MCF 10A (cell line): ENCODE measurements at regions not wholly inside any gene's neighbourhood (a gene's known extent, or its start where the extent isn't known, plus 50 kb on each side); places are given as distances from the start of the nearest gene placed in this dataset.

Experiments
- BruUV-seq: library from RNA; stranded (reverse); fragments of 400-500 nt; replicated peaks from 2 replicates; lab custom pipeline; 2021; lab: Mats Ljungman, UMichigan
- CTCF ChIA-PET: fragments of 300-600 bp; sonication (Branson Sonifier 250); formaldehyde crosslinking; extraction: SDS; loops from one replicate; lab custom pipeline; 2021; ENCODE audit warnings: antibody characterized with exemption, inconsistent platforms; lab: Yijun Ruan, JAX
- POLR2A ChIA-PET: fragments of 300-600, 350-650 bp; sonication (Branson Sonifier 250); formaldehyde crosslinking; extraction: SDS; loops from one replicate; lab custom pipeline; 2020; ENCODE audit warnings: antibody characterized with exemption, inconsistent platforms; lab: Yijun Ruan, JAX
- DNase-seq: peaks from one replicate; pipeline ENCODE4 v3.0.0-alpha.2; 2018; ENCODE audit not compliant: unreplicated experiment
- H3K27ac Mint-ChIP-seq: one replicate; pipeline ENCODE4 v1.8.0; 2022; ENCODE audit warnings: mild to moderate bottlenecking, low read depth, mixed read lengths; ENCODE audit not compliant: unreplicated experiment
- H3K27me3 Mint-ChIP-seq: one replicate; pipeline ENCODE4 v1.8.0; 2022; ENCODE audit warnings: mixed read lengths; ENCODE audit not compliant: insufficient read depth, unreplicated experiment
- H3K36me3 Mint-ChIP-seq: one replicate; pipeline ENCODE4 v1.8.0; 2022; ENCODE audit warnings: mild to moderate bottlenecking, moderate library complexity, mixed read lengths; ENCODE audit not compliant: insufficient read depth, unreplicated experiment
- H3K4me1 Mint-ChIP-seq: one replicate; pipeline ENCODE4 v1.8.0; 2022; ENCODE audit warnings: mixed read lengths; ENCODE audit not compliant: insufficient read depth, unreplicated experiment
- H3K4me3 Mint-ChIP-seq: one replicate; pipeline ENCODE4 v1.8.0; 2022; ENCODE audit warnings: mild to moderate bottlenecking, moderate library complexity, mixed read lengths; ENCODE audit not compliant: unreplicated experiment
- H3K9me3 Mint-ChIP-seq: one replicate; pipeline ENCODE4 v1.8.0; 2022; ENCODE audit warnings: mixed read lengths; ENCODE audit not compliant: unreplicated experiment
- CTCF ChIP-seq: fragments of 200-600 bp; IDR thresholded peaks from one replicate; pipeline ENCODE4 v1.8.0; 2022; ENCODE audit warnings: antibody characterized with exemption, mild to moderate bottlenecking; ENCODE audit not compliant: unreplicated experiment
- intact Hi-C: fragments of 100-400 bp; cut with micrococcal nuclease; formaldehyde crosslinking; loops from 2 replicates; pipeline ENCODE4 v1.14.1; 2022

DNA sequence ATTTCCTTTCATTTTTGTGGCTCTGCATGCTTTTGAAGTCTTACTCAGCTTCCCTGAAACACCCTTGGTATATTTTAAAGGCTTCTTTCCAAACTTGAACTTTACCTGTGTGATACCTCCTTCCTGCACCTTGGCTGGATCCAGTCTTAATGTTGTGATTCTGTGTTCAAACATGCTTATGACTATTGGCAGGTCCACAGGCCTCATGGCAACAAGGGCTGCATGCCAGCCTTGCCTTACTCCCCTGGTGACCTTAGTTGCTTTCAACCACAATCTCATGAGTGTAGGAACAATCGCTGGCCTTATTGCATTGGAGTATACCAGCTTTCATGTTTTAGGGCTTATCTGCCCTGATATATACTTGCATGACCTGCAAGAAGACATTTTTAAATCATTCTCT is 238.7 kb downstream of the KIF20B start:
- Mint-ChIP-seq H3K9me3 (no peaks in the 10 kb centered on the region), H3K36me3 (no peaks in the 10 kb centered on the region), H3K27ac (no peak overlapping the region), H3K4me1 (peaks cover 12% of the 10 kb centered on the region), H3K27me3 (no peaks in the 10 kb centered on the region), H3K4me3 (no peak overlapping the region)
- intact Hi-C loops: no loop called here
- no peak for TF ChIP-seq CTCF
- DNase-seq: peak; percentile 24
- POLR2A ChIA-PET: interaction anchor here (0.6 to 1.3 kb wide), 3 partner anchors 12 to 572 kb away, joined by 3 to 4 read pairs (median 3); no protein-coding TSS in a partner anchor
- CTCF ChIA-PET: no interaction called here
- BruUV-seq: no TSS peak

GRCh38 chr10:89942217-89942616 is 240.8 kb downstream of the KIF20B start:
- no TSS peak for BruUV-seq
- H3K36me3 Mint-ChIP-seq: no peaks in the 10 kb centered on the region
- intact Hi-C loops: no loop called here
- POLR2A ChIA-PET: no interaction called here
- H3K27ac Mint-ChIP-seq: no peak overlapping the region
- no peak for DNase-seq
- TF ChIP-seq CTCF: no peak
- CTCF ChIA-PET: no interaction called here
- H3K9me3 Mint-ChIP-seq: no peaks in the 10 kb centered on the region
- peaks cover 12% of the 10 kb centered on the region for H3K4me1 Mint-ChIP-seq
- no peaks in the 10 kb centered on the region for H3K27me3 Mint-ChIP-seq
- H3K4me3 Mint-ChIP-seq: no peak overlapping the region

DNA sequence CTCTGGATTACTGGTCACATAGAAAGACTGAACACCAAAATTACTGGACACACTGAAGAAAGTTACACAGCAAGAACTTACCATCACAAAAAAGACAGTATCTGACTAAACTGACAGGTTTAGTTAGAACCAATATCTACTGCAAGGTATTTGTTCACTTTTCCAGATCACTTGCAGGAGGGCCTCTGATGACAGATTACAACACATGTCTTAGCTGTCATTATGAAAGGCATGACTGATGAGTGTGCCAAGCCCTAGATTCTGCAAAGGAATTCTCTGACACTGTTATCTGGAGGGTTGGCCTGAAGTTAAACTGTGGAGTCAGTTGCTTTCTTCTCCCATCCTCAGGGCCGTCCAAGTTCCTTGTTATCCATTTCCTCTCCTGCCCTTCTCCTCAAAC is 242.7 kb downstream of the KIF20B start:
- Mint-ChIP-seq H3K27ac (no peak overlapping the region), H3K4me3 (no peak overlapping the region), H3K36me3 (no peaks in the 10 kb centered on the region), H3K9me3 (no peaks in the 10 kb centered on the region), H3K4me1 (peaks cover 12% of the 10 kb centered on the region), H3K27me3 (no peaks in the 10 kb centered on the region)
- CTCF ChIA-PET: no interaction called here
- intact Hi-C loops: no loop called here
- POLR2A ChIA-PET: no interaction called here
- DNase-seq: peak; percentile 29
- BruUV-seq: no TSS peak
- no peak for TF ChIP-seq CTCF

DNA sequence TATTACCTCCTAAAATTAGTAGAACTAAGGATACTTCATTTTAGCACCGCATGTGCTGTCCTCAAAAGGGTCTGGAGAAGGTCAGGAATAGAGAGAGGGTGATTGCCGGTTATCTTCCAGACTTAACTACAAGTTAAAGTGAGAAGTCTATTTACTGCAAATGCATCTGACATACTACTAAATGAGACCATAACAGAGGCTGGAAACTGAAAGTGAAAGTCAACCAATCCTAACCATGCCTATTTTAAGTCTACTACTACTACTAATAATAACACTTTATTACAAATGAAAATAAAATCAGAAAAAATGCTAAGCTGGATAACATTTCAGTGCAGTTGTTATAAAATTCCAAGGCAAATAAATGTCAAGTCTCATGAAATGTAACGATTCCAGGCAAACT is 244.7 kb downstream of the KIF20B start:
- Mint-ChIP-seq H3K27me3 (no peaks in the 10 kb centered on the region), H3K4me3 (no peak overlapping the region), H3K9me3 (no peaks in the 10 kb centered on the region), H3K36me3 (no peaks in the 10 kb centered on the region), H3K27ac (peak overlapping the region; percentile 35), H3K4me1 (no peaks in the 10 kb centered on the region)
- no TSS peak for BruUV-seq
- CTCF ChIA-PET: no interaction called here
- intact Hi-C loops: loop anchor here (5.0 kb wide), 1 partner anchor 154 kb away; no protein-coding TSS in a partner anchor
- no peak for TF ChIP-seq CTCF
- DNase-seq: no peak
- POLR2A ChIA-PET: no interaction called here
